IMR-90 (cell line): ENCODE measurements at regions not wholly inside any gene's neighbourhood (a gene's known extent, or its start where the extent isn't known, plus 50 kb on each side); places are given as distances from the start of the nearest gene placed in this dataset.

Experiments
- ATAC-seq: fragments of 200-7000 bp; cut with Tn5 transposase; 2 replicates; pipeline ENCODE4 v1.9.1; 2020; ENCODE audit warnings: low read depth, mild to moderate bottlenecking, moderate library complexity
- BruUV-seq: library from RNA; stranded (reverse); fragments of 400-500 nt; replicated peaks from 2 replicates; lab custom pipeline; 2021; lab: Mats Ljungman, UMichigan
- CTCF ChIA-PET: fragments of 300-600 bp; formaldehyde crosslinking; extraction: SDS; loops from one replicate; lab custom pipeline; 2021; ENCODE audit warnings: antibody characterized with exemption; lab: Yijun Ruan, JAX
- POLR2A ChIA-PET: fragments of 300-600 bp; sonication (Branson Sonifier 250); formaldehyde crosslinking; loops from one replicate; lab custom pipeline; 2022; ENCODE audit warnings: antibody characterized with exemption; ENCODE audit not compliant: unreplicated experiment; lab: Charles Lee
- DNase-seq: peaks from one replicate; pipeline ENCODE4 v3.0.0; 2013
- H2AFZ ChIP-seq: replicated peaks from 2 replicates; pipeline ENCODE3; 2013; ENCODE audit warnings: low read length, mild to moderate bottlenecking; ENCODE audit not compliant: poor library complexity
- H2AK5ac ChIP-seq: 2 replicates; pipeline ENCODE4 v1.6.1; 2013; ENCODE audit warnings: low read depth, low read length, inconsistent platforms
- H2AK9ac ChIP-seq: replicated peaks from 2 replicates; pipeline ENCODE3; 2013; ENCODE audit warnings: mild to moderate bottlenecking, low read depth, low read length, moderate library complexity; ENCODE audit not compliant: poor library complexity
- H2BK120ac ChIP-seq: 2 replicates; pipeline ENCODE4 v1.6.1; 2013; ENCODE audit warnings: low read depth, low read length, inconsistent platforms
- H2BK15ac ChIP-seq: 3 replicates; pipeline ENCODE4 v1.6.1; 2013; ENCODE audit warnings: low read depth, low read length, inconsistent platforms
- H2BK20ac ChIP-seq: 2 replicates; pipeline ENCODE4 v1.6.1; 2013; ENCODE audit warnings: low read depth, mild to moderate bottlenecking, inconsistent platforms, low read length, moderate library complexity
- H2BK5ac ChIP-seq: 2 replicates; pipeline ENCODE4 v1.6.1; 2013; ENCODE audit warnings: mild to moderate bottlenecking, low read depth, low read length, inconsistent platforms; ENCODE audit not compliant: poor library complexity, severe bottlenecking
- H3K14ac ChIP-seq: replicated peaks from 2 replicates; pipeline ENCODE4 v1.6.1; 2013; ENCODE audit warnings: low read depth, low read length, inconsistent platforms
- H3K18ac ChIP-seq: 2 replicates; pipeline ENCODE4 v1.6.1; 2013; ENCODE audit warnings: low read depth, low read length, control low read depth
- H3K23ac ChIP-seq: 2 replicates; pipeline ENCODE4 v1.6.1; 2013; ENCODE audit warnings: low read depth, low read length, inconsistent platforms
- H3K27ac ChIP-seq: 2 replicates; pipeline ENCODE4 v1.5.1; 2013; ENCODE audit warnings: mild to moderate bottlenecking, control low read depth, low read length; ENCODE audit not compliant: insufficient read depth
- H3K27me3 ChIP-seq: 2 replicates; pipeline ENCODE4 v1.6.1; 2013; ENCODE audit warnings: low read length; ENCODE audit not compliant: control insufficient read depth, insufficient read depth
- H3K36me3 ChIP-seq: 2 replicates; pipeline ENCODE4 v1.6.1; 2013; ENCODE audit warnings: low read length, mixed read lengths; ENCODE audit not compliant: control insufficient read depth, insufficient read depth
- H3K4ac ChIP-seq: 2 replicates; pipeline ENCODE4 v1.6.1; 2013; ENCODE audit warnings: low read depth, low read length, inconsistent platforms
- H3K4me1 ChIP-seq: 2 replicates; pipeline ENCODE4 v1.6.1; 2013; ENCODE audit warnings: low read length, mixed read lengths; ENCODE audit not compliant: control insufficient read depth, insufficient read depth
- H3K4me2 ChIP-seq: 2 replicates; pipeline ENCODE4 v1.6.1; 2013; ENCODE audit warnings: low read depth, mild to moderate bottlenecking, control low read depth, low read length, moderate library complexity
- H3K4me3 ChIP-seq: 2 replicates; pipeline ENCODE4 v1.5.1; 2013; ENCODE audit warnings: low read depth, mild to moderate bottlenecking, control low read depth, low read length, moderate library complexity; ENCODE audit not compliant: insufficient read depth
- H3K56ac ChIP-seq: 2 replicates; pipeline ENCODE4 v1.6.1; 2013; ENCODE audit warnings: low read length, inconsistent platforms; ENCODE audit not compliant: insufficient read depth; ENCODE audit errors: extremely low read depth
- H3K79me1 ChIP-seq, 2 experiments: 2 replicates each; pipeline ENCODE4 v1.6.1; 2013; ENCODE audit warnings: low read length in 2 of 2, inconsistent platforms in 1 of 2, low read depth in 1 of 2
- H3K9ac ChIP-seq: 2 replicates; pipeline ENCODE4 v1.6.1; 2013; ENCODE audit warnings: low read depth, low read length, control low read depth
- H3K9me1 ChIP-seq: 2 replicates; pipeline ENCODE4 v1.6.1; 2013; ENCODE audit warnings: low read length, inconsistent platforms; ENCODE audit not compliant: insufficient read depth
- H3K9me3 ChIP-seq: 2 replicates; pipeline ENCODE4 v1.6.1; 2013; ENCODE audit warnings: low read length; ENCODE audit not compliant: control insufficient read depth, insufficient read depth
- H4K20me1 ChIP-seq: 2 replicates; pipeline ENCODE4 v1.6.1; 2013; ENCODE audit warnings: low read length, inconsistent platforms; ENCODE audit not compliant: insufficient read depth
- H4K5ac ChIP-seq: 2 replicates; pipeline ENCODE4 v1.6.1; 2013; ENCODE audit warnings: mild to moderate bottlenecking, low read depth, low read length, control low read depth
- H4K8ac ChIP-seq, 2 experiments: 2 replicates each; pipeline ENCODE4 v1.6.1; 2013; ENCODE audit warnings: low read depth in 2 of 2, low read length in 2 of 2, control low read depth in 1 of 2, inconsistent platforms in 1 of 2
- H4K91ac ChIP-seq: 2 replicates; pipeline ENCODE4 v1.6.1; 2013; ENCODE audit warnings: low read depth, low read length, inconsistent platforms; ENCODE audit not compliant: insufficient read depth
- CEBPB ChIP-seq: IDR thresholded peaks from 2 replicates; pipeline ENCODE4 v1.6.1; 2012; ENCODE audit warnings: low read depth, low read length, improper control_type of control experiment
- CHD1 ChIP-seq: IDR thresholded peaks from 2 replicates; pipeline ENCODE4 v1.6.1; 2012; ENCODE audit warnings: low read depth, low read length, improper control_type of control experiment
- CTCF ChIP-seq: conservative IDR thresholded peaks from 2 replicates; pipeline ENCODE4 v1.5.1; 2012; ENCODE audit warnings: mild to moderate bottlenecking, low read depth, low read length, improper control_type of control experiment
- FOS ChIP-seq: fragments of 150-350 bp; IDR thresholded peaks from 2 replicates; pipeline ENCODE4 v1.6.1; 2016; ENCODE audit warnings: low read depth, low read length
- MAFK ChIP-seq: IDR thresholded peaks from 2 replicates; pipeline ENCODE4 v1.6.1; 2012; ENCODE audit warnings: low read depth, low read length, improper control_type of control experiment
- MAZ ChIP-seq: IDR thresholded peaks from 2 replicates; pipeline ENCODE4 v1.6.1; 2012; ENCODE audit warnings: low read depth, mild to moderate bottlenecking, low read length, improper control_type of control experiment, moderate library complexity, borderline replicate concordance
- NFE2L2 ChIP-seq: fragments of 150-350 bp; IDR thresholded peaks from 2 replicates; pipeline ENCODE4 v1.6.1; 2016; ENCODE audit warnings: low read depth, mild to moderate bottlenecking, low read length
- POLR2A ChIP-seq: IDR thresholded peaks from 2 replicates; pipeline ENCODE4 v1.6.1; 2012; ENCODE audit warnings: mild to moderate bottlenecking, low read depth, low read length
- RAD21 ChIP-seq: IDR thresholded peaks from 2 replicates; pipeline ENCODE4 v1.6.1; 2012; ENCODE audit warnings: low read length, improper control_type of control experiment
- RFX5 ChIP-seq: IDR thresholded peaks from 2 replicates; pipeline ENCODE4 v1.8.0; 2012; ENCODE audit warnings: low read depth, mild to moderate bottlenecking, low read length, moderate library complexity
- WGBS, 2 experiments: methylation state at CpG; one replicate each; pipeline versions ENCODE4 v1.1.5 to v1.1.7; 2013; ENCODE audit warnings: missing lambda C conversion rate in 2 of 2; ENCODE audit not compliant: insufficient read length in 1 of 2; ENCODE audit errors: extremely low coverage in 2 of 2; 5-methylcytosine and 5-hydroxymethylcytosine counted together
- dilution Hi-C: fragments of 300-500 bp; cut with HindIII; formaldehyde crosslinking; loops from one replicate; pipeline ENCODE4 v1.14.3; 2018; ENCODE audit warnings: low sequenced_read_pairs; ENCODE audit not compliant: unreplicated experiment
- in situ Hi-C: fragments of 300-500 bp; cut with MboI; formaldehyde crosslinking; loops from 3 replicates; pipeline ENCODE4 v1.14.3; 2019; ENCODE audit warnings: low sequenced_read_pairs, inconsistent platforms, mixed read lengths
- intact Hi-C: fragments of 100-400 bp; cut with micrococcal nuclease; formaldehyde crosslinking; loops from 2 replicates; pipeline ENCODE4 v1.10.0; 2022

DNA sequence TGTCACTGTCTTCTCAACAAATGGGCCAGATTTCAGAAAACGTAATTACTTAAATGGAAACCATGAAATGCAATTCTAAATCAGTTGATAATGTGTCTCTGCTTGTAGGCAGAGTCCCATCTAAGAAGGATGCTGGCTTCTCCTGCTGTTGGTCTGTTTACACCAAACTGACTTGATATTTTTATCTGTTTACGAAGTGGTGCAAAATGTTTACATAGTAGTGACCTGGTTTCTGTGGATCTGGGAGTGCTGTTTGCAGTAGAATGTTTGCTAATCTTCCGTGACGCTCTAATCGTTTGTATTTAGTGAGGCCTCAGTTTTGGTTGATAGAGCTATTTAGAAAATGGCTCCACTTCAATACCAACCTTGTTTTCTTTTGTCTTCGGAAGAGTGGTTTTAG, 213.5 kb downstream of the VEGFC start:
- Histone ChIP-seq H3K36me3 (no peaks in the 10 kb centered on the region), H2BK20ac (no peak overlapping the region), H3K4me1 (no peaks in the 10 kb centered on the region), H3K14ac (no peak overlapping the region), H2AK9ac (no peak overlapping the region), H4K5ac (no peak overlapping the region), H3K4me3 (no peak overlapping the region), H2AK5ac (no peak overlapping the region), H2BK120ac (no peak overlapping the region), H3K9me1 (no peaks in the 10 kb centered on the region), H4K91ac (no peak overlapping the region), H3K18ac (no peak overlapping the region), H3K4me2 (no peak overlapping the region), H3K4ac (no peak overlapping the region), H3K9me3 (no peaks in the 10 kb centered on the region), H3K23ac (no peak overlapping the region), H3K79me1 (no peaks in the 10 kb centered on the region), H2AFZ (no peak overlapping the region), H4K8ac (no peak overlapping the region), H3K27ac (no peak overlapping the region), H4K20me1 (no peaks in the 10 kb centered on the region), H3K56ac (no peak overlapping the region), H2BK5ac (no peak overlapping the region), H2BK15ac (no peak overlapping the region), H3K27me3 (peaks cover 3% of the 10 kb centered on the region; the same call in 1 of the 2 replicates), H3K9ac (no peak overlapping the region)
- in situ Hi-C loops: no loop called here
- BruUV-seq: no TSS peak
- intact Hi-C loops: loop anchor here (10.0 kb wide), 1 partner anchor 666 kb away; no protein-coding TSS in a partner anchor
- WGBS, 2 experiments: 20% methylated on average over 1 of the region's 6 CpGs; no CpG with 5 or more reads in 1 of the 2 experiments
- ATAC-seq: no peak
- dilution Hi-C loops: no loop called here
- no peak for DNase-seq
- ChIA-PET CTCF (interaction anchor here (0.7 kb wide), 1 partner anchor 419 kb away, joined by 4 read pairs; no protein-coding TSS in a partner anchor), POLR2A (no interaction called here)
- no peak for TF ChIP-seq MAZ
- TF ChIP-seq CEBPB: no peak
- no peak for TF ChIP-seq RFX5
- no peak for TF ChIP-seq RAD21
- no peak for TF ChIP-seq MAFK
- TF ChIP-seq FOS: no peak
- no peak for TF ChIP-seq CHD1
- no peak for TF ChIP-seq NFE2L2
- no peak for TF ChIP-seq POLR2A
- TF ChIP-seq CTCF: no peak
